ENCODE measurements at regions not wholly inside any gene's neighbourhood (a gene's known extent, or its start where the extent isn't known, plus 50 kb on each side); places are given as distances from the start of the nearest gene placed in this dataset.

GRCh38 chr6:91487696-91488392 lies 901.0 kb upstream of the MAP3K7 start (continued):
- TF ChIP-seq CTCF (IDR thresholded peaks at IDR 0.05 in 2 of 3, conservative IDR thresholded peaks at IDR 0.05 in 1 of 3; ENCODE audit: control insufficient read depth in 2 of 3, extremely low read depth in 1 of 3, insufficient read depth in 1 of 3, low read depth in 3 of 3, low read length in 3 of 3) (no peak), RCOR1 (conservative IDR thresholded peaks at IDR 0.05; ENCODE audit: low read depth, low read length) (no peak), USF2 (IDR thresholded peaks at IDR 0.05; ENCODE audit: borderline replicate concordance, low read depth, low read length) (no peak), ETV6 (conservative IDR thresholded peaks at IDR 0.05 in 1 of 2, IDR thresholded peaks at IDR 0.05 in 1 of 2; ENCODE audit: borderline replicate concordance in 1 of 2, low read depth in 1 of 2) (no peak), STAT3 (IDR thresholded peaks at IDR 0.05; ENCODE audit: low read depth, low read length) (no peak), HDAC6 (IDR thresholded peaks at IDR 0.05; ENCODE audit: unreplicated experiment) (no peak), ZNF592 (IDR thresholded peaks at IDR 0.05) (no peak), SREBF2 (IDR thresholded peaks at IDR 0.05; ENCODE audit: low read length) (no peak)

Data from GM12878 (cell line).